Spinal cord (tissue), 9 donors: ENCODE measurements at regions not wholly inside any gene's neighbourhood (a gene's known extent, or its start where the extent isn't known, plus 50 kb on each side); places are given as distances from the start of the nearest gene placed in this dataset.

Experiments used
- DNase-seq, 6 donors: peaks; one replicate each; pipeline versions ENCODE4 v3.0.0 to v3.0.0-alpha.2; 2013 to 2015; ENCODE audit warnings: low spot score in 6 of 6, low read depth in 4 of 6
- H3K27ac ChIP-seq: one replicate; pipeline ENCODE4 v1.5.1; 2013; ENCODE audit warnings: low read depth, low read length, control low read depth
- H3K27me3 ChIP-seq: one replicate; pipeline ENCODE4 v1.6.1; 2013; ENCODE audit warnings: low read length; ENCODE audit not compliant: control insufficient read depth, insufficient read depth
- H3K36me3 ChIP-seq: one replicate; pipeline ENCODE4 v1.6.1; 2013; ENCODE audit warnings: low read length; ENCODE audit not compliant: control insufficient read depth, insufficient read depth
- H3K4me1 ChIP-seq: one replicate; pipeline ENCODE4 v1.6.1; 2013; ENCODE audit warnings: low read length; ENCODE audit not compliant: control insufficient read depth, insufficient read depth
- H3K4me3 ChIP-seq: one replicate; pipeline ENCODE4 v1.5.1; 2013; ENCODE audit warnings: low read depth, low read length, control low read depth
- H3K9me3 ChIP-seq: one replicate; pipeline ENCODE4 v1.6.1; 2013; ENCODE audit warnings: low read length; ENCODE audit not compliant: control insufficient read depth, insufficient read depth
- WGBS: methylation state at CpG from one replicate; pipeline ENCODE4 v1.1.5; 2013; ENCODE audit warnings: missing lambda C conversion rate; ENCODE audit not compliant: insufficient coverage; 5-methylcytosine and 5-hydroxymethylcytosine counted together
- donor health status: healthy.

DNA sequence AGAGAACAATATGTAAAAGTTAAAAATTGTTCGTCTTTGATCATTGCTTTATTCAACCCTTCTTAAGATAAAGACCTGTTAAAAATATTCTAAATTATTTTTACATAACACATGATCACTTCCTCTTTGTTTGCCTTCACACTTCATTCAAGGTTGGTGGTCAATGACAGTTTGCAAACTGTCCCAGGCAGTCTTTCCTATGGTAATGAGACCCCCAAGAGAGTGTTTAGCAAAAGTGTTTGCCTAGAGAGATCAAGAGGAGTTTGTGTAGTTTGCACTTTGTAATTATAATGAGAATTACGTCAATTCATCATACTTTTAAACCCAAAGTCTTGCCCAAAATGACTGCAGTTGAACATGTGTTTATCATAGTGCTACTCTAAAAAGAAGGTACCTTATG lies 77.2 kb upstream of the ABCA12 start:
- Histone ChIP-seq H3K4me1 (no peaks in the 10 kb centered on the region), H3K4me3 (no peak overlapping the region), H3K27ac (no peak overlapping the region), H3K27me3 (no peaks in the 10 kb centered on the region), H3K9me3 (no peaks in the 10 kb centered on the region), H3K36me3 (no peaks in the 10 kb centered on the region)
- DNase-seq, result no peak
- no CpG with 5 or more reads among the region's 2 CpGs for WGBS

DNA sequence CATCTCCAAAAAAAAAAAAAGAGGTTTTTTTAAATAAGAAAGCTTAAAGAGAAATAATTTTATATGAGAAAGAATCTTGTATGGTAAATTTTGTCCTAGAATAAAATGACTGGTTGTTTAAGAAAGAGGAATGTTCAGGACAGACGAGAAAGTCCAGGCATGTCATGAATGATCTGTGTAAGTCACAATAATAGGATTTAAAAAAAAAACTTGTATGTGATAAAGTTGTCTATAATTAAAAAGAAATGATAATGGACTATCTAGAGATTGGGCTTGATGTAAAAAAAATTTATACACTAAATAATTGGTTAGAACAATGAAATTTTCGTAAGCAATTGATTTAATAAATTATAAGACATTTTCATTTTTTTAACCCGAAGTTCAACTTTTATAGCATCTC lies 71.7 kb upstream of the ABCA12 start:
- Histone ChIP-seq H3K27me3 (no peaks in the 10 kb centered on the region), H3K4me3 (no peak overlapping the region), H3K27ac (no peak overlapping the region), H3K4me1 (no peaks in the 10 kb centered on the region), H3K36me3 (no peaks in the 10 kb centered on the region), H3K9me3 (no peaks in the 10 kb centered on the region)
- DNase-seq, result no peak
- no CpG with 5 or more reads among the region's 3 CpGs for WGBS

- DNase-seq, result no peak
Measured at GRCh38 chr2:215207791-215208367, 69.5 kb upstream of the ABCA12 start.

DNA sequence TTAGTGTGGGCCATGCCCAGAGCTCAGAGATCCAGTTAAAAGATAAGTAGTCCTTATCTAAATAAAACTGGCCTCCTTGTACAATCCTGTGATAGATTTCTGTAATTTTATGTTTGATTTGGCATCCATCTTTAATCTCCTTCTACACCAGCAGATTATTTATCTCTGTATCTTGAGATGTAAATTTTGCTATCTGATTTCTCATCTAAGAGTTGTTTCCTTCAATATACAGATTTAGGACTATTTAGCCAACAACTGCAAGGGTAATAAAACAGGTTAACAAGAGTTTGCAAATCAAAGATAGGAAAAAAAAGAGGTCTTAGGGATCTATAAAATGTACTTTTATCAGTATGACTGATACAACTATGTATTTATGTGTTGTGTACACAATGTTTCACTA lies 68.6 kb upstream of the ABCA12 start:
- Histone ChIP-seq H3K27me3 (no peaks in the 10 kb centered on the region), H3K4me1 (no peaks in the 10 kb centered on the region), H3K9me3 (no peaks in the 10 kb centered on the region), H3K4me3 (no peak overlapping the region), H3K27ac (no peak overlapping the region), H3K36me3 (no peaks in the 10 kb centered on the region)
- no peak for DNase-seq

More at GRCh38 chr2:215207791-215208367, 69.5 kb upstream of the ABCA12 start:
- Histone ChIP-seq H3K27ac (no peak overlapping the region), H3K9me3 (no peaks in the 10 kb centered on the region), H3K4me1 (no peaks in the 10 kb centered on the region), H3K36me3 (no peaks in the 10 kb centered on the region), H3K27me3 (no peaks in the 10 kb centered on the region), H3K4me3 (no peak overlapping the region)
- WGBS, result 92% methylated on average over 27 of the region's 27 CpGs

DNA sequence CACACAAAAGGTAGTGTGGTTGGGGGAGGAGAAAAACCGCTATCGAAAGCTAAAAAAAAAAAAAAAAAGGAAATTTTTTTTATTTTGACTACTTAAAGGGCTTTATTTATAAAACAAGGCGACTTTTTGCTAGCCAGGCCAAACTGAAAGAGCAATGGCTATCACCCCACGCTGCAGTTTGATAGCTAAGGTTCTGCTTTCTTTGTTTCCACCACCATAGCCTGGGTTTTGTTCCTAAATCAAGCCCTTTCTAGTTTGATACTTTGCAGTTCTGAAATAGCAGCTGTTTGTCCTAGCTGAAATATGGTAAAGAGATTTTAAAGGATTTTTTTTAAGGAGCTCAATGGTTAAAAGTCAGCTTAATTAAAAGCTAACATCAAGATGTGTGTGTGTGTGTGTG lies 67.4 kb upstream of the ABCA12 start:
- no peak overlapping the region for H3K27ac ChIP-seq
- H3K4me3 ChIP-seq, result no peak overlapping the region
- no peaks in the 10 kb centered on the region for H3K4me1 ChIP-seq
- H3K9me3 ChIP-seq, result no peaks in the 10 kb centered on the region
- whole genome bisulfite sequencing, result no CpG with 5 or more reads among the region's 4 CpGs
- no peaks in the 10 kb centered on the region for H3K36me3 ChIP-seq
- DNase-seq, result no peak
- no peaks in the 10 kb centered on the region for H3K27me3 ChIP-seq

- Histone ChIP-seq H3K27ac (no peak overlapping the region), H3K36me3 (no peaks in the 10 kb centered on the region), H3K27me3 (no peaks in the 10 kb centered on the region), H3K9me3 (no peaks in the 10 kb centered on the region), H3K4me3 (no peak overlapping the region), H3K4me1 (no peaks in the 10 kb centered on the region)
- no peak for DNase-seq
- 100% methylated on average over 1 of the region's 2 CpGs for WGBS
Measured at GRCh38 chr2:215191477-215191876, 53.1 kb upstream of the ABCA12 start.

DNA sequence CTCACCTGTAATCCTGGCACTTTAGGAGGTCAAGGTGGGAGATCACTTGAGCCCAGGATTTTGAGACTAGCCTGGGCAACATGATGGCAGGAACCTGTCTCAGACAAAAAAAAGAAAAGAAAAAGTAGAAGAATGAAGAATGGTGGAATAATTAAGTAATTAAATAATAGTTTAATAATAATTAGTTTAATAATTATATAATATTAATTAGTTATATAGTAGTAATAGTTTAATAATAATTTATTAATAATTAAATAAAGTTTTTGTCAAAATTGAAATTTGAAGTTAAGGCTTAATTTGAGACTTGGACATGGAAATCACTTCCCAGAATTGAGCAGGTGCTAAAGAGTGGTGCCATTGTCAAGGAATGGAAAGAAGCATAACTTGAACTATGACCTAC lies 52.2 kb upstream of the ABCA12 start:
- no peak overlapping the region for H3K4me3 ChIP-seq
- H3K27ac ChIP-seq, result no peak overlapping the region
- H3K9me3 ChIP-seq, result no peaks in the 10 kb centered on the region
- no peaks in the 10 kb centered on the region for H3K4me1 ChIP-seq
- DNase-seq, result no peak
- H3K36me3 ChIP-seq, result no peaks in the 10 kb centered on the region
- H3K27me3 ChIP-seq, result no peaks in the 10 kb centered on the region

GRCh38 chr2:215189393-215189792 lies 51.0 kb upstream of the ABCA12 start:
- no peak for DNase-seq
- H3K27ac ChIP-seq, result no peak overlapping the region
- H3K9me3 ChIP-seq, result no peaks in the 10 kb centered on the region
- H3K4me1 ChIP-seq, result no peaks in the 10 kb centered on the region
- no peak overlapping the region for H3K4me3 ChIP-seq
- no peaks in the 10 kb centered on the region for H3K36me3 ChIP-seq
- no peaks in the 10 kb centered on the region for H3K27me3 ChIP-seq
